Activated T-cell treated with anti-CD3 and anti-CD28 coated beads, Interleukin-2, amount 50 U/mL, for 4 hours (primary cell): ENCODE measurements at regions not wholly inside any gene's neighbourhood (a gene's known extent, or its start where the extent isn't known, plus 50 kb on each side); places are given as distances from the start of the nearest gene placed in this dataset.
"Not testable (repeated sequence)": the region's sequence is repeated elsewhere in the genome, so short reads cannot be mapped to it uniquely, and the experiment has no call there.

Experiments
- ATAC-seq, 2 donors: fragments of 200-7000 bp; cut with Tn5 transposase; one replicate each; pipeline ENCODE4 v1.10.0; 2021
- DNase-seq: peaks from one replicate; pipeline ENCODE4 v3.0.0-alpha.2; 2020
- H3K27me3 Mint-ChIP-seq: one replicate; pipeline ENCODE4 v1.8.0; 2021; ENCODE audit warnings: low read depth, mixed read lengths
- H3K36me3 Mint-ChIP-seq: one replicate; pipeline ENCODE4 v1.8.0; 2022; ENCODE audit warnings: mixed read lengths; ENCODE audit not compliant: insufficient read depth
- H3K4me1 Mint-ChIP-seq: one replicate; pipeline ENCODE4 v1.8.0; 2021; ENCODE audit warnings: low read depth, mixed read lengths
- H3K4me3 Mint-ChIP-seq: one replicate; pipeline ENCODE4 v1.8.0; 2021; ENCODE audit warnings: mild to moderate bottlenecking, moderate library complexity, mixed read lengths
- H3K9me3 Mint-ChIP-seq: one replicate; pipeline ENCODE4 v1.8.0; 2021; ENCODE audit warnings: mixed read lengths

DNA sequence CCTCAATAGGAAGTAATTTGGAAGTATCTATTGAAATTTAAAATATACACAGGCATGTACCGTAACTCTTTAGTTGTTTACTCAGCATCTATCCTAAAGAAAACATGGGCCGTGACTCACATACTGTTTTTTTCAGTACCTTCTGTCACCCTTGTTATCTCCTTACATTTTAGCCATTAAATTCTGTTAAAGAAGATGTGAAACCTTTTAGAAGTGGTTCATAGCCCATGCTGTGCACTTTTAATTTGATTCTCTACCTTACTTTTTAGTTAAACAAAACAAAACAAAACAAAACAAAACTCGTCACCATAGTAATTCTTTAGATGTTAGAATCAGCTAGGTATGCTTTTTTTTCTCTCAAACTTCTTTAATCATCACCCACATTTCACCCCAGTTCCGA lies 494.4 kb upstream of the RGS6 start:
- no peak for ATAC-seq
- H3K36me3 Mint-ChIP-seq: peaks cover 24% of the 10 kb centered on the region
- H3K27me3 Mint-ChIP-seq: no peaks in the 10 kb centered on the region
- H3K4me3 Mint-ChIP-seq: no peak overlapping the region
- no peaks in the 10 kb centered on the region for H3K9me3 Mint-ChIP-seq
- no peak for DNase-seq
- H3K4me1 Mint-ChIP-seq: peaks cover 22% of the 10 kb centered on the region

DNA sequence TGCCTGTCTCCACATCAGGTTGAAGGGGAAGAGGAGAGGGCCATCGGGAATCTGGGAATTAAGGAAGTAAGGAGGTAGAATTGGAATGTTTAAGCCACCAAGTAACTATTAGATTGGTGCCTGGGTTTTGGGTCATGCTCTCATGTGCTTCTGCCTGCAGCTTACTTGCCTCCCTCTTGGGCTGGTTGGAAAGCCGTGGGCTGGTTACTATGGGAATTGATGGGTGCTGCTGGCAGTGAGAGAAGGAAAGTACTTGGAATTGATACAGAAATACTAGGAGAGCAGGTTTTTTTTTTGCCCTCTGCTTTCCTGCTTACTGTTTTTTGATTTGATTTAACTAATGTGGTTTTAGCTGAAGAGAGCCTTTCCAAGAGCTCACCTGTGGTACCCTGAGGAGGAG lies 493.5 kb upstream of the RGS6 start:
- no peak for DNase-seq
- H3K36me3 Mint-ChIP-seq: peaks cover 20% of the 10 kb centered on the region
- H3K4me3 Mint-ChIP-seq: no peak overlapping the region
- H3K27me3 Mint-ChIP-seq: no peaks in the 10 kb centered on the region
- ATAC-seq: no peak
- H3K9me3 Mint-ChIP-seq: no peaks in the 10 kb centered on the region
- H3K4me1 Mint-ChIP-seq: peaks cover 18% of the 10 kb centered on the region

- no peaks in the 10 kb centered on the region for H3K9me3 Mint-ChIP-seq
- peaks cover 18% of the 10 kb centered on the region for H3K4me1 Mint-ChIP-seq
- ATAC-seq (no peak), DNase-seq (no peak)
- no peak overlapping the region for H3K4me3 Mint-ChIP-seq
- H3K36me3 Mint-ChIP-seq: peaks cover 11% of the 10 kb centered on the region
- no peaks in the 10 kb centered on the region for H3K27me3 Mint-ChIP-seq
Observed at GRCh38 chr14:71441126-71441525, 491.1 kb upstream of the RGS6 start.

- DNase-seq (no peak), ATAC-seq (no peak)
- no peaks in the 10 kb centered on the region for H3K27me3 Mint-ChIP-seq
- H3K4me1 Mint-ChIP-seq: peaks cover 6% of the 10 kb centered on the region
- H3K4me3 Mint-ChIP-seq: no peak overlapping the region
- H3K36me3 Mint-ChIP-seq: peaks cover 9% of the 10 kb centered on the region
- no peaks in the 10 kb centered on the region for H3K9me3 Mint-ChIP-seq
Observed at GRCh38 chr14:71444030-71444822, 488.0 kb upstream of the RGS6 start.

- no peak for DNase-seq
- Mint-ChIP-seq H3K36me3 (peaks cover 5% of the 10 kb centered on the region), H3K27me3 (no peaks in the 10 kb centered on the region), H3K4me3 (no peak overlapping the region), H3K4me1 (peaks cover 7% of the 10 kb centered on the region), H3K9me3 (no peaks in the 10 kb centered on the region)
- no peak for ATAC-seq
Observed at GRCh38 chr14:71448431-71449315, 483.6 kb upstream of the RGS6 start.

- Mint-ChIP-seq H3K4me1 (peaks cover 7% of the 10 kb centered on the region), H3K4me3 (no peak overlapping the region), H3K27me3 (no peaks in the 10 kb centered on the region), H3K36me3 (peaks cover 5% of the 10 kb centered on the region), H3K9me3 (no peaks in the 10 kb centered on the region)
- ATAC-seq: no peak
- no peak for DNase-seq
Observed at GRCh38 chr14:71449316-71450055, 482.7 kb upstream of the RGS6 start.

GRCh38 chr14:71451501-71451900 lies 480.7 kb upstream of the RGS6 start:
- Mint-ChIP-seq H3K9me3 (no peaks in the 10 kb centered on the region), H3K4me1 (peaks cover 13% of the 10 kb centered on the region), H3K36me3 (peaks cover 5% of the 10 kb centered on the region), H3K27me3 (no peaks in the 10 kb centered on the region), H3K4me3 (no peak overlapping the region)
- no peak for ATAC-seq
- DNase-seq: no peak

- Mint-ChIP-seq H3K27me3 (no peaks in the 10 kb centered on the region), H3K4me3 (no peak overlapping the region), H3K4me1 (peaks cover 13% of the 10 kb centered on the region), H3K36me3 (peaks cover 5% of the 10 kb centered on the region), H3K9me3 (no peaks in the 10 kb centered on the region)
- DNase-seq (no peak), ATAC-seq (peak in 1 of 2 donors; percentile 62)
Observed at GRCh38 chr14:71452539-71452938, 479.7 kb upstream of the RGS6 start.

DNA sequence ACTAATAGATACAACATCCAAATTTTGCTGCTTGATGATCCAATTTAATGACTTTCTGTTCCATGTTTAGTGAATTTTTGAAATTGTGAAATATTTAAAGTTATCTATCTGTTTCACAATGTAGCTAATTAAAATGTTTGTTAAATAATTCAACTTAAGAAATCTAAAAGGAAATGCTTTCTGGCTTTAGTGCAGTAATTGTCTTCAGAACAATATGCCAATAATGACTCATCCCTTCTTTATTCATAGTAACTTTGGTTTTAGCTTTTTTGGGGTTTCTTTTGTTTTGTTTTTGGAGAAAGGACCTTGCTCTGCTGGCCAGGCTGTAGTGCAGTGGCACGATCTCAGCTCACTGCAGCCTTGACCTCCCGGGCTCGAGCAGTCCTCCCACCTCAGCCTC lies 479.2 kb upstream of the RGS6 start:
- Mint-ChIP-seq H3K27me3 (no peaks in the 10 kb centered on the region), H3K36me3 (peaks cover 5% of the 10 kb centered on the region), H3K9me3 (no peaks in the 10 kb centered on the region), H3K4me3 (no peak overlapping the region), H3K4me1 (peaks cover 13% of the 10 kb centered on the region)
- no peak for ATAC-seq
- no peak for DNase-seq

DNA sequence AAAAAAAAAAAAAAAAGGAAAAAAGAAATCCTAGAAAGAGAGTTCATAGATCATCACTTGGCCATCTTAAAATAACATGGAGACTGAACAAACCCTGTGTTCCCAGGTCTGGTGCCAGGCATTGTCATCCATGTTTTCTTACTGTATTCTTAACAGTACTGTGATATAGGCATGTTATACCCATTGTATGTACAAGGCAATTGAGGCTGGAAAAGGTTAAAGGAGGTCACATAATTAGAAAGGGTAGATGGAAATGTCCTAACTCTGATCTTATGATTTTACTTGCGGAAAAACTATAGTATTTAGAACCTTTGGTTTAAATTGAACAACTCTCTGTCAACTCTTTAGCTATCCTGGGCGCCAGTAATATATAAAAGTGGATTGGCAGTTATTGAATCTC lies 478.2 kb upstream of the RGS6 start:
- Mint-ChIP-seq H3K4me3 (no peak overlapping the region), H3K4me1 (peaks cover 12% of the 10 kb centered on the region), H3K9me3 (no peaks in the 10 kb centered on the region), H3K27me3 (no peaks in the 10 kb centered on the region), H3K36me3 (no peaks in the 10 kb centered on the region)
- no peak for DNase-seq
- no peak for ATAC-seq

GRCh38 chr14:71454513-71455332 lies 477.5 kb upstream of the RGS6 start:
- Mint-ChIP-seq H3K4me1 (peaks cover 10% of the 10 kb centered on the region), H3K9me3 (no peaks in the 10 kb centered on the region), H3K36me3 (peaks cover 1% of the 10 kb centered on the region), H3K27me3 (no peaks in the 10 kb centered on the region), H3K4me3 (no peak overlapping the region)
- ATAC-seq (no peak), DNase-seq (no peak)

- Mint-ChIP-seq H3K36me3 (peaks cover 19% of the 10 kb centered on the region), H3K4me3 (no peak overlapping the region), H3K4me1 (peaks cover 3% of the 10 kb centered on the region)
Observed at GRCh38 chr14:71460091-71460490, 472.1 kb upstream of the RGS6 start.

GRCh38 chr14:71461617-71462016 lies 470.6 kb upstream of the RGS6 start:
- peaks cover 30% of the 10 kb centered on the region for H3K36me3 Mint-ChIP-seq
- DNase-seq, H3K27me3 Mint-ChIP-seq, H3K9me3 Mint-ChIP-seq, H3K4me3 Mint-ChIP-seq, ATAC-seq, H3K4me1 Mint-ChIP-seq: not testable (repeated sequence)

More at GRCh38 chr14:71460091-71460490, 472.1 kb upstream of the RGS6 start:
- no peak for ATAC-seq
- no peak for DNase-seq
- peaks cover 6% of the 10 kb centered on the region for H3K9me3 Mint-ChIP-seq
- H3K27me3 Mint-ChIP-seq: no peaks in the 10 kb centered on the region

DNA sequence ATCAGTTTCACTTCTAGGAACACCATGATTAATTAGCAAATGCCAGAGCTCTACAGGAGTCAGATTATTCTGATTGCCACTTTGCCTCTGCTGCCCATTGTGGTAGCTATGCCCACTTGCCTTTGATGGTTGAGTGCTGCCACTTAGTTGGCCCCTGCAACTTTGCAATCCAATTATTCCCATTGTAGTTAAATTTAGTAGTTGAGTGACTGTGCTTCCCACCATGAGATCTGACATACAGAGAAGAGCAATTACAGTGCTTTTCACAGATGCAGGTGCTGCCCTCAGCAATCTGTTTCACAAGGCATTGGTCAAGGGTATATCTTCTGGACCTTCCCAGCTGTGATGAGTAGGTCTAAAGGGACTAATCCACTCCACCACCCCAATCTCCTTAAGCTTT lies 468.4 kb upstream of the RGS6 start:
- peaks cover 35% of the 10 kb centered on the region for H3K36me3 Mint-ChIP-seq

More for the DNA sequence above, 468.4 kb upstream of the RGS6 start:
- Mint-ChIP-seq H3K4me1 (peaks cover 2% of the 10 kb centered on the region), H3K4me3 (no peak overlapping the region), H3K27me3 (no peaks in the 10 kb centered on the region), H3K9me3 (peaks cover 10% of the 10 kb centered on the region)
- ATAC-seq (no peak), DNase-seq (no peak)
